DND-41 (cell line): ENCODE measurements at regions not wholly inside any gene's neighbourhood (a gene's known extent, or its start where the extent isn't known, plus 50 kb on each side); places are given as distances from the start of the nearest gene placed in this dataset.

Source experiments
- EZH2 ChIP-seq: IDR thresholded peaks from 3 replicates; pipeline ENCODE4 v1.6.1; 2012; ENCODE audit warnings: borderline replicate concordance, low read depth, mild to moderate bottlenecking, moderate library complexity, low read length, inconsistent platforms; ENCODE audit not compliant: severe bottlenecking
- TF ChIP-seq, protein P1 (sequence below): IDR thresholded peaks from 2 replicates; pipeline ENCODE4 v1.5.1; 2012; ENCODE audit warnings: borderline replicate concordance, low read length, moderate library complexity, mild to moderate bottlenecking; ENCODE audit not compliant: poor library complexity, severe bottlenecking; ENCODE audit errors: extremely low read depth

DNA sequence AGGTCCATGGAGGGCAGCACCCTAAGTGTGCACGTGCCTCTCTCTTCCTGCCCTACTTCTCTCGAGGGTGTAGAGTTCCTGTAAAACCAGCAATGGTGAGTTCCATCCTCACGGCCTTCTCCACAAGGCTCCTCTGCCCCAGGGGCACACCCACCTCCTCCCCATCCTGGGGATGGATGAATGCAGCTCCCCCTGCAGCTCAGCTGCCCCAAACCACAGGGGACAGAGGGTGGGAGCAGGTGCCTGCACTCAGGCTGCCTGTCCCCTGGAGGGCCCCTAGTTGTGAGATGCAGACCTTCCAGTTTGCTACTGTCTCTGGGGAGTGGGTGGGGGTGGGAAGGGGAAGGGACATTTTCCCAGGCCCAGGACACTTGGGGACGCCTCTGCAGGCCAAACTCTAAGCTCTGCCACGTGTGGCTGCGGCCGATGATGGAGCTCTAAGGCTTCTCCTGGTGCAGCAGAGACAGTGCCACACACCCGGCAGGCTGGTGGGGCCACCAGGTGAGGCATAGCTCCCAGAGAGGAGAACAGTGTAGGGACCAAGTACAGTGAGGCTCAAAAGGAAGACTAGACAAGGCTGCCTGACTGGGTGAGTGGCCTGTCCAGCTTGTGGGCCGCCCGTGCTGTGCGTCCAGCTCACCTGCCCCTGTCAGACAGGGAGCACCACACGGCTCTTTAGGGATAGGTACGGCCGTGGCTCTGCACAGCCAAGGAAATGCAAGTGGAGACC, 540.9 kb downstream of the TBC1D22A start:
- TF ChIP-seq, protein P1, sequence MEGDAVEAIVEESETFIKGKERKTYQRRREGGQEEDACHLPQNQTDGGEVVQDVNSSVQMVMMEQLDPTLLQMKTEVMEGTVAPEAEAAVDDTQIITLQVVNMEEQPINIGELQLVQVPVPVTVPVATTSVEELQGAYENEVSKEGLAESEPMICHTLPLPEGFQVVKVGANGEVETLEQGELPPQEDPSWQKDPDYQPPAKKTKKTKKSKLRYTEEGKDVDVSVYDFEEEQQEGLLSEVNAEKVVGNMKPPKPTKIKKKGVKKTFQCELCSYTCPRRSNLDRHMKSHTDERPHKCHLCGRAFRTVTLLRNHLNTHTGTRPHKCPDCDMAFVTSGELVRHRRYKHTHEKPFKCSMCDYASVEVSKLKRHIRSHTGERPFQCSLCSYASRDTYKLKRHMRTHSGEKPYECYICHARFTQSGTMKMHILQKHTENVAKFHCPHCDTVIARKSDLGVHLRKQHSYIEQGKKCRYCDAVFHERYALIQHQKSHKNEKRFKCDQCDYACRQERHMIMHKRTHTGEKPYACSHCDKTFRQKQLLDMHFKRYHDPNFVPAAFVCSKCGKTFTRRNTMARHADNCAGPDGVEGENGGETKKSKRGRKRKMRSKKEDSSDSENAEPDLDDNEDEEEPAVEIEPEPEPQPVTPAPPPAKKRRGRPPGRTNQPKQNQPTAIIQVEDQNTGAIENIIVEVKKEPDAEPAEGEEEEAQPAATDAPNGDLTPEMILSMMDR: no peak
- no peak for TF ChIP-seq EZH2
